H1 (cell line): ENCODE measurements at regions not wholly inside any gene's neighbourhood (a gene's known extent, or its start where the extent isn't known, plus 50 kb on each side); places are given as distances from the start of the nearest gene placed in this dataset.

Experiments used
- CTCF ChIA-PET: fragments of 300-600 bp; sonication (Branson Sonifier 250); formaldehyde crosslinking; loops from one replicate; lab custom pipeline; 2021; ENCODE audit not compliant: partially characterized antibody; lab: Charles Lee
- POLR2A ChIA-PET: fragments of 300-600 bp; sonication (Branson Sonifier 250); formaldehyde crosslinking; loops from one replicate; lab custom pipeline; 2021; ENCODE audit warnings: inconsistent platforms; ENCODE audit not compliant: partially characterized antibody; lab: Charles Lee
- DNase-seq, 2 experiments: peaks; one replicate each; pipeline versions ENCODE4 v3.0.0 to v3.0.0-alpha.2; 2010 to 2022; ENCODE audit warnings: low spot score in 2 of 2, low read depth in 1 of 2, mixed read lengths in 1 of 2
- FAIRE-seq: peaks from 2 replicates; lab custom pipeline; 2011; peaks lifted over from hg19 to GRCh38; lab: Jason Lieb, UNC
- H2AFZ ChIP-seq: 2 replicates; pipeline ENCODE4 v1.8.1; 2012; ENCODE audit warnings: low read length, inconsistent platforms
- H2AK5ac ChIP-seq: 2 replicates; pipeline ENCODE4 v1.6.1; 2013; ENCODE audit warnings: low read depth, low read length
- H2BK120ac ChIP-seq: replicated peaks from 2 replicates; pipeline ENCODE3; 2013; ENCODE audit warnings: low read depth, low read length, inconsistent platforms
- H2BK12ac ChIP-seq: 2 replicates; pipeline ENCODE4 v1.6.1; 2013; ENCODE audit warnings: low read depth, low read length
- H2BK15ac ChIP-seq: 2 replicates; pipeline ENCODE4 v1.6.1; 2013; ENCODE audit warnings: low read length
- H2BK20ac ChIP-seq: 2 replicates; pipeline ENCODE4 v1.6.1; 2013; ENCODE audit warnings: low read length
- H2BK5ac ChIP-seq: 2 replicates; pipeline ENCODE4 v1.6.1; 2013; ENCODE audit warnings: low read depth, low read length
- H3K14ac ChIP-seq: 2 replicates; pipeline ENCODE4 v1.6.1; 2013; ENCODE audit warnings: inconsistent platforms; ENCODE audit not compliant: insufficient read length
- H3K18ac ChIP-seq: 2 replicates; pipeline ENCODE4 v1.6.1; 2013; ENCODE audit warnings: low read length; ENCODE audit errors: extremely low read depth
- H3K23ac ChIP-seq: 2 replicates; pipeline ENCODE4 v1.6.1; 2013; ENCODE audit warnings: inconsistent platforms; ENCODE audit not compliant: insufficient read length
- H3K23me2 ChIP-seq: 2 replicates; pipeline ENCODE4 v1.6.1; 2013; ENCODE audit warnings: low read depth, low read length
- H3K27ac ChIP-seq: 2 replicates; pipeline ENCODE4 v1.6.1; 2011; ENCODE audit warnings: low read depth, low read length, inconsistent platforms
- H3K27me3 ChIP-seq, 4 experiments: replicated peaks in 1 of 4; 1 replicate in 1 of 4; 2 replicates in 3 of 4; pipeline versions ENCODE4 v1.6.1 to v1.8.1; 2011 to 2013; ENCODE audit warnings: low read length in 3 of 4, mild to moderate bottlenecking in 3 of 4, inconsistent platforms in 2 of 4, mixed read lengths in 2 of 4, moderate library complexity in 1 of 4; ENCODE audit not compliant: control insufficient read depth in 3 of 4, insufficient read depth in 3 of 4; ENCODE audit errors: extremely low read depth in 1 of 4
- H3K36me3 ChIP-seq, 4 experiments: 2 replicates each; pipeline versions ENCODE4 v1.6.1 to v1.8.1; 2011 to 2013; ENCODE audit warnings: mild to moderate bottlenecking in 4 of 4, low read length in 3 of 4, moderate library complexity in 2 of 4, control low read depth in 1 of 4, inconsistent platforms in 1 of 4; ENCODE audit not compliant: insufficient read depth in 4 of 4, control insufficient read depth in 2 of 4
- H3K4ac ChIP-seq: replicated peaks from 2 replicates; pipeline ENCODE3; 2013; ENCODE audit warnings: low read length, low read depth, mixed read lengths, inconsistent platforms; ENCODE audit not compliant: insufficient read length
- H3K4me1 ChIP-seq, 4 experiments: replicated peaks in 1 of 4; 1 replicate in 1 of 4; 2 replicates in 3 of 4; pipeline versions ENCODE4 v1.6.1 to v1.8.1; 2011 to 2013; ENCODE audit warnings: low read length in 3 of 4, inconsistent platforms in 2 of 4, mixed read lengths in 1 of 4; ENCODE audit not compliant: insufficient read depth in 4 of 4, control insufficient read depth in 3 of 4
- H3K4me2 ChIP-seq, 2 experiments: 2 replicates each; pipeline versions ENCODE4 v1.6.1 to v1.8.1; 2011 to 2013; ENCODE audit warnings: low read depth in 2 of 2, low read length in 2 of 2, control low read depth in 1 of 2, inconsistent platforms in 1 of 2, mild to moderate bottlenecking in 1 of 2; ENCODE audit not compliant: insufficient read depth in 1 of 2
- H3K4me3 ChIP-seq, 4 experiments: fragments of 200-600, 300-600 bp in 1 of 4; sonication (generic), shearing (Covaris generic), sonication (Bioruptor Twin) in 1 of 4; 2 replicates each; pipeline versions ENCODE4 v1.5.1 to v1.8.1; 2011 to 2016; ENCODE audit warnings: low read length in 4 of 4, low read depth in 3 of 4, control low read depth in 2 of 4, inconsistent platforms in 2 of 4, mild to moderate bottlenecking in 2 of 4, mixed read lengths in 1 of 4, moderate library complexity in 1 of 4; ENCODE audit not compliant: insufficient read depth in 2 of 4; ENCODE audit errors: extremely low read depth in 1 of 4
- H3K56ac ChIP-seq: replicated peaks from 2 replicates; pipeline ENCODE3; 2013; ENCODE audit warnings: low read depth, mild to moderate bottlenecking, mixed read lengths, low read length, inconsistent platforms; ENCODE audit not compliant: insufficient read length
- H3K79me1 ChIP-seq: 2 replicates; pipeline ENCODE4 v1.6.1; 2013; ENCODE audit warnings: low read depth, low read length, control low read depth
- H3K79me2 ChIP-seq, 2 experiments: 2 replicates each; pipeline versions ENCODE4 v1.6.1 to v1.8.1; 2012 to 2013; ENCODE audit warnings: low read length in 2 of 2, mild to moderate bottlenecking in 2 of 2, inconsistent platforms in 1 of 2; ENCODE audit not compliant: insufficient read depth in 2 of 2, control insufficient read depth in 1 of 2
- H3K9ac ChIP-seq, 4 experiments: replicated peaks in 1 of 4; 1 replicate in 1 of 4; 2 replicates in 3 of 4; pipeline versions ENCODE4 v1.6.1 to v1.8.1; 2011 to 2013; ENCODE audit warnings: low read depth in 3 of 4, low read length in 3 of 4, control low read depth in 2 of 4, mild to moderate bottlenecking in 2 of 4, moderate library complexity in 2 of 4, inconsistent platforms in 1 of 4; ENCODE audit errors: extremely low read depth in 1 of 4
- H3K9me3 ChIP-seq, 2 experiments: 2 replicates each; pipeline versions ENCODE4 v1.6.1 to v1.8.1; 2012 to 2013; ENCODE audit warnings: mild to moderate bottlenecking in 2 of 2, moderate library complexity in 2 of 2, control low read depth in 1 of 2, inconsistent platforms in 1 of 2, low read depth in 1 of 2, low read length in 1 of 2, mixed read lengths in 1 of 2; ENCODE audit not compliant: insufficient read depth in 2 of 2
- H4K20me1 ChIP-seq, 2 experiments: replicated peaks in 1 of 2; 2 replicates each; pipeline versions ENCODE3 to v1.8.1; 2011 to 2013; ENCODE audit warnings: inconsistent platforms in 2 of 2, low read length in 2 of 2, mild to moderate bottlenecking in 1 of 2; ENCODE audit not compliant: insufficient read depth in 2 of 2, control insufficient read depth in 1 of 2
- H4K5ac ChIP-seq: 2 replicates; pipeline ENCODE4 v1.6.1; 2013; ENCODE audit warnings: low read length, low read depth, mixed read lengths, inconsistent platforms; ENCODE audit not compliant: insufficient read length
- H4K8ac ChIP-seq: 2 replicates; pipeline ENCODE4 v1.8.0; 2013; ENCODE audit warnings: mild to moderate bottlenecking, moderate library complexity, low read length, inconsistent platforms; ENCODE audit not compliant: insufficient read depth; ENCODE audit errors: extremely low read depth
- H4K91ac ChIP-seq: replicated peaks from 2 replicates; pipeline ENCODE3; 2013; ENCODE audit warnings: low read length, mixed read lengths, inconsistent platforms; ENCODE audit not compliant: insufficient read length
- BACH1 ChIP-seq: IDR thresholded peaks from 2 replicates; pipeline ENCODE4 v1.6.1; 2012; ENCODE audit warnings: low read length, improper control_type of control experiment
- CBX5 ChIP-seq: fragments of 300-800, 300-1000 bp; sonication (generic); IDR thresholded peaks from 2 replicates; pipeline ENCODE4 v1.7.1; 2016; ENCODE audit warnings: antibody characterized with exemption, low read length, low read depth
- CTCF ChIP-seq, 3 experiments: IDR thresholded peaks; 1 replicate in 2 of 3; 2 replicates in 1 of 3; pipeline versions ENCODE4 v1.5.1 to v1.6.1; 2011; ENCODE audit warnings: low read length in 3 of 3, mild to moderate bottlenecking in 3 of 3, inconsistent platforms in 2 of 3, low read depth in 1 of 3, moderate library complexity in 1 of 3; ENCODE audit not compliant: insufficient read depth in 1 of 3; ENCODE audit errors: control extremely low read depth in 1 of 3
- EZH2 ChIP-seq: fragments of 200-600 bp; sonication (generic); IDR thresholded peaks from 2 replicates; pipeline ENCODE4 v1.7.1; 2012; ENCODE audit warnings: low read depth, mild to moderate bottlenecking, moderate library complexity, low read length, inconsistent platforms; ENCODE audit not compliant: severe bottlenecking
- HDAC6 ChIP-seq: IDR thresholded peaks from one replicate; pipeline ENCODE4 v1.7.1; 2012; ENCODE audit warnings: low read depth, mild to moderate bottlenecking, inconsistent platforms, low read length, moderate library complexity
- SP2 ChIP-seq: IDR thresholded peaks from 2 replicates; pipeline ENCODE4 v1.6.1; 2012; ENCODE audit warnings: mild to moderate bottlenecking, low read length, inconsistent platforms
- TBP ChIP-seq: IDR thresholded peaks from 2 replicates; pipeline ENCODE4 v1.6.1; 2011; ENCODE audit warnings: low read depth, low read length, improper control_type of control experiment
- WGBS, 2 experiments: shearing (Covaris generic) in 1 of 2; methylation state at CpG; one replicate each; pipeline versions ENCODE4 v1.1.6 to v1.1.7; 2013 to 2015; ENCODE audit warnings: low lambda C conversion rate in 2 of 2, mixed read lengths in 2 of 2, inconsistent platforms in 1 of 2, low coverage in 1 of 2, missing lambda C conversion rate in 1 of 2; ENCODE audit not compliant: insufficient replicate concordance in 2 of 2, insufficient coverage in 1 of 2, insufficient read length in 1 of 2; ENCODE audit errors: extremely low coverage in 1 of 2, missing lambda C conversion rate in 1 of 2; 5-methylcytosine and 5-hydroxymethylcytosine counted together

- no peak overlapping the region for H3K56ac ChIP-seq
- TF ChIP-seq CTCF (IDR thresholded peaks at IDR 0.05; ENCODE audit: control extremely low read depth in 1 of 3, insufficient read depth in 1 of 3, low read depth in 1 of 3, low read length in 3 of 3) (no peak), HDAC6 (no peak), CBX5 (no peak), TBP (no peak), BACH1 (no peak), EZH2 (no peak), SP2 (no peak)
Observed at GRCh38 chr10:59027975-59028655, 148.3 kb upstream of the PHYHIPL start.

More at GRCh38 chr10:59027975-59028655, 148.3 kb upstream of the PHYHIPL start:
- H3K79me2 ChIP-seq = no peaks in the 10 kb centered on the region
- no peak overlapping the region for H4K5ac ChIP-seq
- no peak overlapping the region for H2BK120ac ChIP-seq
- CTCF ChIA-PET = no interaction called here
- H4K20me1 ChIP-seq = no peaks in the 10 kb centered on the region
- H3K23ac ChIP-seq = no peak overlapping the region
- no peak overlapping the region for H3K27ac ChIP-seq
- H3K4me1 ChIP-seq = no peaks in the 10 kb centered on the region
- no peak overlapping the region for H3K18ac ChIP-seq
- no peaks in the 10 kb centered on the region for H3K36me3 ChIP-seq
- H4K8ac ChIP-seq = no peak overlapping the region
- POLR2A ChIA-PET = no interaction called here
- H2AFZ ChIP-seq = no peak overlapping the region
- H3K4ac ChIP-seq = no peak overlapping the region
- no peak overlapping the region for H3K9ac ChIP-seq
- 91% methylated on average over 5 of the region's 5 CpGs; no CpG with 5 or more reads in 1 of the 2 experiments for WGBS, 2 experiments
- DNase-seq = no peak
- H3K9me3 ChIP-seq = no peaks in the 10 kb centered on the region
- H3K4me3 ChIP-seq = no peak overlapping the region
- no peak overlapping the region for H3K4me2 ChIP-seq
- H3K79me1 ChIP-seq = no peaks in the 10 kb centered on the region
- H2AK5ac ChIP-seq = no peak overlapping the region
- no peaks in the 10 kb centered on the region for H3K23me2 ChIP-seq
- no peak overlapping the region for H2BK15ac ChIP-seq
- H4K91ac ChIP-seq = no peak overlapping the region
- no peak overlapping the region for H2BK20ac ChIP-seq
- no peak overlapping the region for H3K14ac ChIP-seq
- no peak overlapping the region for H2BK12ac ChIP-seq
- no peaks in the 10 kb centered on the region for H3K27me3 ChIP-seq
- H2BK5ac ChIP-seq = no peak overlapping the region
- FAIRE-seq = no peak
